Adrenal gland (tissue), 9 donors: ENCODE measurements at regions not wholly inside any gene's neighbourhood (a gene's known extent, or its start where the extent isn't known, plus 50 kb on each side); places are given as distances from the start of the nearest gene placed in this dataset.

Experiments used
- DNase-seq, 7 donors: peaks; one replicate each; pipeline ENCODE4 v3.0.0-alpha.2; 2019 to 2020
- H3K27ac ChIP-seq, 5 donors: fragments of 200-600 bp; sonication (generic) in 4 of 5; 1 replicate in 3 of 5; 2 replicates in 2 of 5; pipeline versions ENCODE4 v1.5.1 to v1.8.0; 2016 to 2020; ENCODE audit warnings: mild to moderate bottlenecking in 1 of 5
- H3K27me3 ChIP-seq: fragments of 200-600 bp; 2 replicates; pipeline ENCODE4 v1.8.0; 2021
- H3K36me3 ChIP-seq, 2 donors: fragments of 200-600 bp; replicated peaks in 1 of 2; 1 replicate in 1 of 2; 2 replicates in 1 of 2; pipeline versions ENCODE4 v1.5.1 to v1.8.0; 2018 to 2022
- H3K4me1 ChIP-seq, 2 donors: fragments of 200-600 bp; replicated peaks in 1 of 2; 1 replicate in 1 of 2; 2 replicates in 1 of 2; pipeline versions ENCODE4 v1.5.1 to v1.8.0; 2018 to 2021
- H3K4me3 ChIP-seq, 4 donors: fragments of 200-600 bp; sonication (generic) in 3 of 4; one replicate each; pipeline ENCODE4 v1.5.1; 2016 to 2018
- H3K9me3 ChIP-seq, 3 donors: fragments of 200-600 bp; sonication (generic) in 1 of 3; replicated peaks in 1 of 3; 1 replicate in 2 of 3; 2 replicates in 1 of 3; pipeline versions ENCODE4 v1.5.1 to v1.8.0; 2016 to 2021
- CTCF ChIP-seq, 6 experiments: fragments of 450-650 bp in 4 of 6; fragments of 200-600 bp in 2 of 6; sonication (generic) in 1 of 6; IDR thresholded peaks; 1 replicate in 5 of 6; 2 replicates in 1 of 6; pipeline versions ENCODE4 v1.5.1 to v1.8.0; 2016 to 2021; ENCODE audit warnings: antibody characterized with exemption in 6 of 6, mild to moderate bottlenecking in 2 of 6, moderate library complexity in 1 of 6
- POLR2A ChIP-seq, 2 donors: fragments of 450-650 bp; IDR thresholded peaks; one replicate each; pipeline ENCODE4 v1.6.1; 2017; ENCODE audit warnings: antibody characterized with exemption in 2 of 2, mild to moderate bottlenecking in 2 of 2, moderate library complexity in 1 of 2
- WGBS, 4 donors: extraction: QIAGEN DNeasy Blood & Tissue Kit in 2 of 4; methylation state at CpG; one replicate each; pipeline versions ENCODE4 v1.1.5 to v1.1.7; 2013 to 2017; 5-methylcytosine and 5-hydroxymethylcytosine counted together
- intact Hi-C, 2 donors: fragments of 100-400 bp; cut with DNase I; formaldehyde crosslinking; loops; one replicate each; pipeline versions ENCODE4 v1.14.1 to v1.15.0; 2022 to 2023
- donor health status: healthy with polysubstance abuse.
- donor health status: Bipolar disorder and iron deficiency.
- donor health status: DM: yes; HTN: yes; CAD: no.
- donor health status: DM: no; HTN: no; CAD: no.
- donor health status: DM: no; HTN: no; CAD: no.

- whole genome bisulfite sequencing, 4 donors: 78 to 83% (median 80%) methylated on average over 5 of the region's 5 CpGs
- H3K4me1 ChIP-seq: peaks cover 0 to 5% of the 10 kb centered on the region in 2 donors
- intact Hi-C loops: no loop called here
- no peaks in the 10 kb centered on the region for H3K27me3 ChIP-seq
- H3K9me3 ChIP-seq: no peaks in the 10 kb centered on the region
- no peaks in the 10 kb centered on the region for H3K36me3 ChIP-seq
- DNase-seq: no peak
- TF ChIP-seq POLR2A (IDR thresholded peaks at IDR 0.05) (no peak), CTCF (IDR thresholded peaks at IDR 0.05) (no peak)
- no peak overlapping the region for H3K4me3 ChIP-seq
- H3K27ac ChIP-seq: no peak overlapping the region
Observed at GRCh38 chr18:45527891-45528290, 87.4 kb upstream of the SLC14A2 start.

- no peaks in the 10 kb centered on the region for H3K27me3 ChIP-seq
- WGBS, 4 donors: 55 to 64% (median 59%) methylated on average over 2 of the region's 2 CpGs
- no peak overlapping the region for H3K4me3 ChIP-seq
- no peaks in the 10 kb centered on the region for H3K9me3 ChIP-seq
- DNase-seq: no peak
- H3K27ac ChIP-seq: no peak overlapping the region
- H3K4me1 ChIP-seq: peaks cover 0 to 5% of the 10 kb centered on the region in 2 donors
- intact Hi-C loops: no loop called here
- TF ChIP-seq CTCF (IDR thresholded peaks at IDR 0.05) (no peak), POLR2A (IDR thresholded peaks at IDR 0.05) (no peak)
- H3K36me3 ChIP-seq: no peaks in the 10 kb centered on the region
Observed at GRCh38 chr18:45528712-45529336, 86.5 kb upstream of the SLC14A2 start.

- Histone ChIP-seq H3K27me3 (no peaks in the 10 kb centered on the region), H3K9me3 (no peaks in the 10 kb centered on the region), H3K36me3 (no peaks in the 10 kb centered on the region), H3K4me3 (no peak overlapping the region), H3K4me1 (no peaks in the 10 kb centered on the region), H3K27ac (no peak overlapping the region)
- no peak for DNase-seq
- intact Hi-C loops: no loop called here
- TF ChIP-seq POLR2A (IDR thresholded peaks at IDR 0.05) (no peak), CTCF (IDR thresholded peaks at IDR 0.05) (no peak)
- WGBS, 4 donors: 58 to 72% (median 61%) methylated on average over 2 of the region's 2 CpGs
Observed at GRCh38 chr18:45538444-45538843, 76.8 kb upstream of the SLC14A2 start.

- no peak for DNase-seq
- no peaks in the 10 kb centered on the region for H3K4me1 ChIP-seq
- TF ChIP-seq POLR2A (IDR thresholded peaks at IDR 0.05) (no peak), CTCF (IDR thresholded peaks at IDR 0.05) (no peak)
- H3K27ac ChIP-seq: no peak overlapping the region
- no peaks in the 10 kb centered on the region for H3K9me3 ChIP-seq
- no peak overlapping the region for H3K4me3 ChIP-seq
- intact Hi-C loops: no loop called here
- no peaks in the 10 kb centered on the region for H3K36me3 ChIP-seq
- WGBS, 4 donors: 77 to 91% (median 83%) methylated on average over 5 of the region's 5 CpGs
- H3K27me3 ChIP-seq: no peaks in the 10 kb centered on the region
Observed at GRCh38 chr18:45539491-45539891, 75.8 kb upstream of the SLC14A2 start.
